ENCODE measurements at regions not wholly inside any gene's neighbourhood (a gene's known extent, or its start where the extent isn't known, plus 50 kb on each side); places are given as distances from the start of the nearest gene placed in this dataset.

GRCh38 chr13:90947976-90948375 lies 399.5 kb upstream of the MIR17HG start:
- DNase-seq: no peak

GRCh38 chr13:90950160-90950559 lies 397.3 kb upstream of the MIR17HG start:
- no peak for DNase-seq

- no peak for DNase-seq
Observed at GRCh38 chr13:90951663-90952062, 395.8 kb upstream of the MIR17HG start.

GRCh38 chr13:90952326-90952725 lies 395.2 kb upstream of the MIR17HG start:
- no peak for DNase-seq

GRCh38 chr13:90954605-90955195 lies 392.8 kb upstream of the MIR17HG start:
- DNase-seq: no peak

- no peak for DNase-seq
Observed at GRCh38 chr13:90956031-90956430, 391.5 kb upstream of the MIR17HG start.

- no peak for DNase-seq
Observed at GRCh38 chr13:90958866-90959265, 388.6 kb upstream of the MIR17HG start.

GRCh38 chr13:90968166-90968904 lies 379.2 kb upstream of the MIR17HG start:
- peak in 1 of 2 experiments; percentile 24 for DNase-seq

GRCh38 chr13:90974249-90974975 lies 373.1 kb upstream of the MIR17HG start:
- no peak for DNase-seq

GRCh38 chr13:90979059-90979458 lies 368.4 kb upstream of the MIR17HG start:
- no peak for DNase-seq

- no peak for DNase-seq
Observed at GRCh38 chr13:90984756-90985155, 362.7 kb upstream of the MIR17HG start.

GRCh38 chr13:90995001-90995400 lies 352.5 kb upstream of the MIR17HG start:
- no peak for DNase-seq

- peak in 1 of 2 experiments; percentile 0 for DNase-seq
Observed at GRCh38 chr13:90995614-90996013, 351.9 kb upstream of the MIR17HG start.

- DNase-seq: peak in 1 of 2 experiments; percentile 3
Observed at GRCh38 chr13:90997951-90998350, 349.5 kb upstream of the MIR17HG start.

GRCh38 chr13:90999401-90999800 lies 348.1 kb upstream of the MIR17HG start:
- no peak for DNase-seq

- DNase-seq: no peak
Observed at GRCh38 chr13:91001371-91001770, 346.1 kb upstream of the MIR17HG start.

- DNase-seq: no peak
Observed at GRCh38 chr13:91014696-91015095, 332.8 kb upstream of the MIR17HG start.

GRCh38 chr13:91017031-91017668 lies 330.3 kb upstream of the MIR17HG start:
- DNase-seq: peak in 1 of 2 experiments; percentile 43

GRCh38 chr13:91017669-91018053 lies 329.8 kb upstream of the MIR17HG start:
- DNase-seq: peak in 1 of 2 experiments; percentile 5

- no peak for DNase-seq
Observed at GRCh38 chr13:91020461-91021034, 326.9 kb upstream of the MIR17HG start.

GRCh38 chr13:91024157-91024792 lies 323.2 kb upstream of the MIR17HG start:
- DNase-seq: no peak

GRCh38 chr13:91025442-91025841 lies 322.0 kb upstream of the MIR17HG start:
- DNase-seq: no peak

- DNase-seq: no peak
Observed at GRCh38 chr13:91031508-91031907, 316.0 kb upstream of the MIR17HG start.
